Ishikawa (cell line): ENCODE measurements at regions not wholly inside any gene's neighbourhood (a gene's known extent, or its start where the extent isn't known, plus 50 kb on each side); places are given as distances from the start of the nearest gene placed in this dataset.

ENCODE experiments used
- EP300 ChIP-seq: IDR thresholded peaks from 2 replicates; pipeline ENCODE4 v1.6.1; 2012; ENCODE audit warnings: borderline replicate concordance
- FOXM1 ChIP-seq: IDR thresholded peaks from 2 replicates; pipeline ENCODE4 v1.6.1; 2012; ENCODE audit warnings: low read depth, borderline replicate concordance
- RAD21 ChIP-seq: IDR thresholded peaks from 2 replicates; pipeline ENCODE4 v1.6.1; 2012; ENCODE audit warnings: low read depth
- TAF1 ChIP-seq: IDR thresholded peaks from 2 replicates; pipeline ENCODE4 v1.6.1; 2012; ENCODE audit warnings: low read depth, mild to moderate bottlenecking
- YY1 ChIP-seq: IDR thresholded peaks from 2 replicates; pipeline ENCODE4 v1.6.1; 2012; ENCODE audit warnings: low read depth
- TF ChIP-seq, protein P1 (sequence below): IDR thresholded peaks from 2 replicates; pipeline ENCODE4 v1.6.1; 2012; ENCODE audit warnings: low read depth, mild to moderate bottlenecking
- TF ChIP-seq, protein P2 (sequence below): IDR thresholded peaks from 2 replicates; pipeline ENCODE4 v1.6.1; 2012

DNA sequence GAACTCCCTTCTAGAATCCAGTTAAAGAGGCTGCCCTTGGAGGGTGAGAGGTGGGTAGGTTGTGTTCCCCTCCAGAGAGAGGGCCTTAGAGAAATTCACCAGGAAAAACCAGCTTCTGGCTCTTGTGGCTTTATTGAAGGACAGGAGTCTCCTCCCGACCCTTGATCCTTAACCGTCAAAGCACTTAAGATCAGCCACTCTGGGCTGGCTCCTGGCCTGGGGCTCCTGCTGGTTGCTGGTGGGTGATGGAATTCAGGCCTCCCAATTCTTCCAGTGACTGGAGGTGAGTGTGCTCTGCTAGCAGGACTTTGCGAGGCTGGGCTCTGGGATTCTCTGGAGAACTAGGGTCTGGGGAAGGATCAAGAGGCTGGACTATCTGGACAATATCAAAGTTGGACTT is 75.6 kb upstream of the LGSN start:
- TF ChIP-seq TAF1 (no peak), FOXM1 (no peak), RAD21 (no peak), EP300 (no peak), YY1 (no peak)
- TF ChIP-seq, protein P1, sequence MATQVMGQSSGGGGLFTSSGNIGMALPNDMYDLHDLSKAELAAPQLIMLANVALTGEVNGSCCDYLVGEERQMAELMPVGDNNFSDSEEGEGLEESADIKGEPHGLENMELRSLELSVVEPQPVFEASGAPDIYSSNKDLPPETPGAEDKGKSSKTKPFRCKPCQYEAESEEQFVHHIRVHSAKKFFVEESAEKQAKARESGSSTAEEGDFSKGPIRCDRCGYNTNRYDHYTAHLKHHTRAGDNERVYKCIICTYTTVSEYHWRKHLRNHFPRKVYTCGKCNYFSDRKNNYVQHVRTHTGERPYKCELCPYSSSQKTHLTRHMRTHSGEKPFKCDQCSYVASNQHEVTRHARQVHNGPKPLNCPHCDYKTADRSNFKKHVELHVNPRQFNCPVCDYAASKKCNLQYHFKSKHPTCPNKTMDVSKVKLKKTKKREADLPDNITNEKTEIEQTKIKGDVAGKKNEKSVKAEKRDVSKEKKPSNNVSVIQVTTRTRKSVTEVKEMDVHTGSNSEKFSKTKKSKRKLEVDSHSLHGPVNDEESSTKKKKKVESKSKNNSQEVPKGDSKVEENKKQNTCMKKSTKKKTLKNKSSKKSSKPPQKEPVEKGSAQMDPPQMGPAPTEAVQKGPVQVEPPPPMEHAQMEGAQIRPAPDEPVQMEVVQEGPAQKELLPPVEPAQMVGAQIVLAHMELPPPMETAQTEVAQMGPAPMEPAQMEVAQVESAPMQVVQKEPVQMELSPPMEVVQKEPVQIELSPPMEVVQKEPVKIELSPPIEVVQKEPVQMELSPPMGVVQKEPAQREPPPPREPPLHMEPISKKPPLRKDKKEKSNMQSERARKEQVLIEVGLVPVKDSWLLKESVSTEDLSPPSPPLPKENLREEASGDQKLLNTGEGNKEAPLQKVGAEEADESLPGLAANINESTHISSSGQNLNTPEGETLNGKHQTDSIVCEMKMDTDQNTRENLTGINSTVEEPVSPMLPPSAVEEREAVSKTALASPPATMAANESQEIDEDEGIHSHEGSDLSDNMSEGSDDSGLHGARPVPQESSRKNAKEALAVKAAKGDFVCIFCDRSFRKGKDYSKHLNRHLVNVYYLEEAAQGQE: no peak
- TF ChIP-seq, protein P2, sequence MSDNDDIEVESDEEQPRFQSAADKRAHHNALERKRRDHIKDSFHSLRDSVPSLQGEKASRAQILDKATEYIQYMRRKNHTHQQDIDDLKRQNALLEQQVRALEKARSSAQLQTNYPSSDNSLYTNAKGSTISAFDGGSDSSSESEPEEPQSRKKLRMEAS: no peak
